ENCODE measurements at regions not wholly inside any gene's neighbourhood (a gene's known extent, or its start where the extent isn't known, plus 50 kb on each side); places are given as distances from the start of the nearest gene placed in this dataset.
"Not testable (repeated sequence)": the region's sequence is repeated elsewhere in the genome, so short reads cannot be mapped to it uniquely, and the experiment has no call there.

- not testable (repeated sequence) for TF ChIP-seq CTCF (IDR thresholded peaks at IDR 0.05; ENCODE audit: borderline replicate concordance, extremely low read depth, low read length, poor library complexity, severe bottlenecking); EZH2 (IDR thresholded peaks at IDR 0.05; ENCODE audit: borderline replicate concordance, low read depth, low read length, severe bottlenecking)
Observed at GRCh38 chr5:100398815-100399214, 136.4 kb upstream of the FAM174A start.
